SK-N-SH treated with all-trans-retinoic acid at 6 μM for 48 hours (cell line): ENCODE measurements at regions not wholly inside any gene's neighbourhood (a gene's known extent, or its start where the extent isn't known, plus 50 kb on each side); places are given as distances from the start of the nearest gene placed in this dataset.

Experiments
- ARNTL ChIP-seq: fragments of 450-650 bp; formaldehyde crosslinking; IDR thresholded peaks from 2 replicates; pipeline ENCODE4 v1.5.0; 2020; ENCODE audit warnings: low read depth, mild to moderate bottlenecking, moderate library complexity, borderline replicate concordance
- BACH2 ChIP-seq: fragments of 250-450 bp; sonication (Bioruptor Pico); IDR thresholded peaks from 2 replicates; pipeline ENCODE4 v1.9.0; 2021; ENCODE audit warnings: mild to moderate bottlenecking, borderline replicate concordance
- CREB5 ChIP-seq: fragments of 250-450 bp; sonication (Bioruptor Pico); IDR thresholded peaks from 2 replicates; pipeline ENCODE4 v1.5.1; 2020; ENCODE audit warnings: low read depth, mild to moderate bottlenecking, moderate library complexity
- CSDC2 ChIP-seq: fragments of 250-450 bp; sonication (Bioruptor Pico); IDR thresholded peaks from 2 replicates; pipeline ENCODE4 v1.5.0; 2020; ENCODE audit warnings: mild to moderate bottlenecking, moderate library complexity
- CSRNP3 ChIP-seq: fragments of 250-450 bp; sonication (Bioruptor Pico); IDR thresholded peaks from 2 replicates; pipeline ENCODE4 v1.5.1; 2021; ENCODE audit warnings: mild to moderate bottlenecking, moderate library complexity
- ESRRG ChIP-seq: fragments of 250-450 bp; sonication (Bioruptor Pico); IDR thresholded peaks from 2 replicates; pipeline ENCODE4 v1.6.1; 2021; ENCODE audit warnings: mild to moderate bottlenecking
- GLIS3 ChIP-seq: fragments of 250-450 bp; sonication (Bioruptor Pico); IDR thresholded peaks from 2 replicates; pipeline ENCODE4 v1.5.0; 2020; ENCODE audit warnings: mild to moderate bottlenecking, moderate library complexity
- ISL1 ChIP-seq: fragments of 250-450 bp; sonication (Bioruptor Pico); IDR thresholded peaks from 2 replicates; pipeline ENCODE4 v2.1.2; 2022; ENCODE audit warnings: mild to moderate bottlenecking, moderate library complexity
- PATZ1 ChIP-seq: fragments of 250-450 bp; sonication (Bioruptor Pico); IDR thresholded peaks from 2 replicates; pipeline ENCODE4 v1.8.0; 2020; ENCODE audit warnings: mild to moderate bottlenecking, moderate library complexity, borderline replicate concordance
- POU6F1 ChIP-seq: fragments of 250-450 bp; sonication (Bioruptor Pico); IDR thresholded peaks from 2 replicates; pipeline ENCODE4 v1.8.0; 2021; ENCODE audit warnings: low read depth, mild to moderate bottlenecking, moderate library complexity, borderline replicate concordance
- TCF4 ChIP-seq: fragments of 250-450 bp; sonication (Bioruptor Pico); IDR thresholded peaks from 2 replicates; pipeline ENCODE4 v1.8.0; 2021; ENCODE audit warnings: mild to moderate bottlenecking, moderate library complexity, borderline replicate concordance
- ZFP30 ChIP-seq: fragments of 450-650 bp; formaldehyde crosslinking; IDR thresholded peaks from 2 replicates; pipeline ENCODE4 v1.5.0; 2022; ENCODE audit warnings: mild to moderate bottlenecking, moderate library complexity
- ZNF565 ChIP-seq: fragments of 450-650 bp; formaldehyde crosslinking; conservative IDR thresholded peaks from 2 replicates; pipeline ENCODE4 v1.5.0; 2020; ENCODE audit warnings: low read depth, mild to moderate bottlenecking, moderate library complexity
- ZNF8 ChIP-seq: fragments of 450-650 bp; formaldehyde crosslinking; IDR thresholded peaks from 2 replicates; pipeline ENCODE4 v1.5.0; 2020; ENCODE audit warnings: mild to moderate bottlenecking, moderate library complexity

- TF ChIP-seq ZNF8 (CRISPR knock-in tag) (no peak), GLIS3 (no peak), ESRRG (CRISPR knock-in tag) (no peak), ARNTL (no peak), ISL1 (CRISPR knock-in tag) (no peak), TCF4 (CRISPR knock-in tag) (no peak), ZNF565 (CRISPR knock-in tag) (no peak), PATZ1 (CRISPR knock-in tag) (no peak), POU6F1 (no peak), CSRNP3 (CRISPR knock-in tag) (no peak), ZFP30 (no peak), CREB5 (CRISPR knock-in tag) (no peak), CSDC2 (CRISPR knock-in tag) (no peak), BACH2 (CRISPR knock-in tag) (no peak)
Observed at GRCh38 chr5:74299833-74300232, 340.7 kb downstream of the ENC1 start.
